Neutrophil (primary cell): ENCODE measurements at regions not wholly inside any gene's neighbourhood (a gene's known extent, or its start where the extent isn't known, plus 50 kb on each side); places are given as distances from the start of the nearest gene placed in this dataset.

Experiments
- H3K27ac ChIP-seq: fragments of 200-600 bp; sonication (generic); 2 replicates; pipeline ENCODE4 v1.5.1; 2016; ENCODE audit warnings: mild to moderate bottlenecking, moderate library complexity
- H3K27me3 ChIP-seq: fragments of 200-600 bp; sonication (generic); 2 replicates; pipeline ENCODE4 v1.6.0; 2016; ENCODE audit warnings: mild to moderate bottlenecking
- H3K36me3 ChIP-seq: fragments of 200-600 bp; sonication (generic); 2 replicates; pipeline ENCODE4 v1.5.1; 2017
- H3K4me1 ChIP-seq, 2 experiments: fragments of 200-600 bp in 1 of 2; sonication (generic) in 1 of 2; 1 replicate in 1 of 2; 2 replicates in 1 of 2; pipeline versions ENCODE4 v1.5.1 to v1.6.1; 2013 to 2016; ENCODE audit warnings: low read depth in 1 of 2, low read length in 1 of 2, mild to moderate bottlenecking in 1 of 2, moderate library complexity in 1 of 2; ENCODE audit not compliant: control insufficient read depth in 1 of 2, insufficient read depth in 1 of 2
- H3K4me3 ChIP-seq, 2 experiments: fragments of 200-600 bp in 1 of 2; sonication (generic) in 1 of 2; 1 replicate in 1 of 2; 2 replicates in 1 of 2; pipeline ENCODE4 v1.5.1; 2013 to 2016; ENCODE audit warnings: low read depth in 1 of 2, low read length in 1 of 2, mild to moderate bottlenecking in 1 of 2, moderate library complexity in 1 of 2
- H3K9me3 ChIP-seq: fragments of 200-600 bp; sonication (generic); 2 replicates; pipeline ENCODE4 v1.5.1; 2016
- CTCF ChIP-seq: fragments of 200-600 bp; sonication (generic); IDR thresholded peaks from 2 replicates; pipeline ENCODE4 v1.5.1; 2016; ENCODE audit warnings: antibody characterized with exemption

DNA sequence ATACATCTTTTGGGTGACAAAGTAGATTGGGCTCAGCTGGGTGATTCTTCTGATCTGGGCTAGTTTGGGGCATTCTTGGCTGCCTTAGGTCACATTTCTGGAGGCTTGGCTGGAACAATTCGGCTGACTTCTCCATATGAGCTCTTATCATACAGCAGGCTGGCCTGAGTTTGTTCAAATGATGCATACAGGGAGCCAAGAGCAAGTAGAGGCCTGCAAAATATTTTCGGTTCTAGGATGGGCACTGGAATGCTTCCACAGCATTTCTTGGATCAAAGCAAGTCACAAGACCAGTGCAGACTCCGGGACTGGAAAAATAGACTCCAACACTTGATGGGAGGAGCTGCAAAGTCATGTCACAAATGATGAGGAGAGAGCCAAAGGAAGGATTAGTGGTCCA lies 98.4 kb downstream of the SCG2 start:
- Histone ChIP-seq H3K9me3 (no peaks in the 10 kb centered on the region), H3K4me1 (no peaks in the 10 kb centered on the region), H3K27ac (no peak overlapping the region), H3K36me3 (no peaks in the 10 kb centered on the region), H3K27me3 (peaks cover 5% of the 10 kb centered on the region), H3K4me3 (no peak overlapping the region)
- TF ChIP-seq CTCF, result no peak

DNA sequence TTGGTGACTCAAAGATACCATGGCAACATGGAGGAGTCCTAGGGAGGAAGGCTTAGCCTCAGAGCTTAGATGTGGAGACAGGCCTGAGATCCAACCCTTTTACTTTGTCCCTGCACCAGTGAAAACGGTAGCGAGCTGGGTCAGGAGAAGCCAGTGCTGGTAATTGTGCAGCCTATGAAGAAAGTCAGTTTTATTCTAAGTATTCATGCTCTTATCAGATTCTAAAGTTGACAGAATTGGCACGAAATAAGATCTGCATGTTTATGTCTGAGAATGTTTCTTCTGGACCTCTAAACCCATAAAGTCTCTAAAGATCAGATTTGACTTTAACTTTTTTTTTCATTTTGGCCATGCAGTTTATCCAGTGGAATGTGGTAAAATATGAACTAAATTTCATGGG lies 93.8 kb downstream of the SCG2 start:
- Histone ChIP-seq H3K27ac (no peak overlapping the region), H3K4me3 (no peak overlapping the region), H3K27me3 (no peaks in the 10 kb centered on the region), H3K4me1 (no peaks in the 10 kb centered on the region), H3K36me3 (no peaks in the 10 kb centered on the region), H3K9me3 (no peaks in the 10 kb centered on the region)
- TF ChIP-seq CTCF, result no peak

DNA sequence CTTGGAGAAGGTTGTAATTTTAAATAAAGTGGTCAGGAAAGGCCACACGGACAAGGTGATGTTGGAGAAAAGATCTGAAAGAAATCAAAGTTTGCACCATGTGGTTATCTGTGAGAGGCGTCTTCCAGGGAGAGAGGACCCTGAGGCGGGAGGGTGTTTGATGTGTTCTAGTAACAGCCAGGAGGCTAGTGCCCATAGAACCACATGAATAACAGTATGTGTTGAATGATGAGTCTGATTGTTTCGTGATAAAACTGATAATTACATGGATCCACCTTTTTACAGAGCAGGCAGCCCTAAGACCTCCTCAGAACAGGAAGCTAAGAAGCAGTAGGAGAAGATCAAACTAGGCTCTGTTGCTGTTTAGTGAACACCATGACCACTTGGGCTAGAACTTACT lies 91.4 kb downstream of the SCG2 start:
- H3K9me3 ChIP-seq, result no peaks in the 10 kb centered on the region
- no peak overlapping the region for H3K27ac ChIP-seq
- TF ChIP-seq CTCF, result no peak
- no peaks in the 10 kb centered on the region for H3K4me1 ChIP-seq
- H3K36me3 ChIP-seq, result no peaks in the 10 kb centered on the region
- no peaks in the 10 kb centered on the region for H3K27me3 ChIP-seq
- H3K4me3 ChIP-seq, result no peak overlapping the region

- Histone ChIP-seq H3K4me1 (no peaks in the 10 kb centered on the region), H3K27me3 (no peaks in the 10 kb centered on the region), H3K27ac (no peak overlapping the region), H3K9me3 (no peaks in the 10 kb centered on the region), H3K36me3 (no peaks in the 10 kb centered on the region), H3K4me3 (no peak overlapping the region)
- TF ChIP-seq CTCF, result no peak
These were observed 91.0 kb downstream of the SCG2 start for GRCh38 chr2:223511168-223511567.

GRCh38 chr2:223513771-223514455 lies 88.2 kb downstream of the SCG2 start:
- Histone ChIP-seq H3K36me3 (no peaks in the 10 kb centered on the region), H3K27ac (no peak overlapping the region), H3K9me3 (no peaks in the 10 kb centered on the region), H3K4me3 (no peak overlapping the region), H3K27me3 (no peaks in the 10 kb centered on the region), H3K4me1 (no peaks in the 10 kb centered on the region)
- TF ChIP-seq CTCF, result no peak

GRCh38 chr2:223519471-223519870 lies 82.7 kb downstream of the SCG2 start:
- Histone ChIP-seq H3K36me3 (no peaks in the 10 kb centered on the region), H3K9me3 (no peaks in the 10 kb centered on the region), H3K4me3 (no peak overlapping the region), H3K27ac (no peak overlapping the region), H3K27me3 (no peaks in the 10 kb centered on the region), H3K4me1 (no peaks in the 10 kb centered on the region)
- TF ChIP-seq CTCF, result no peak
